Peyer's patch (tissue), 4 donors: ENCODE measurements at regions not wholly inside any gene's neighbourhood (a gene's known extent, or its start where the extent isn't known, plus 50 kb on each side); places are given as distances from the start of the nearest gene placed in this dataset.

Source experiments
- DNase-seq, 3 donors: peaks; one replicate each; pipeline ENCODE4 v3.0.0-alpha.2; 2017 to 2019
- H3K27ac ChIP-seq, 4 donors: fragments of 200-600 bp; sonication (generic); one replicate each; pipeline ENCODE4 v1.5.1; 2016 to 2019
- H3K27me3 ChIP-seq, 2 donors: fragments of 200-600 bp; sonication (generic); one replicate each; pipeline ENCODE4 v1.5.1; 2019
- H3K36me3 ChIP-seq, 3 donors: fragments of 200-600 bp; sonication (generic); one replicate each; pipeline ENCODE4 v1.5.1; 2016 to 2019
- H3K4me1 ChIP-seq, 4 donors: fragments of 200-600 bp; sonication (generic); one replicate each; pipeline ENCODE4 v1.5.1; 2016 to 2019
- H3K4me3 ChIP-seq, 4 donors: fragments of 200-600 bp; sonication (generic); 1 replicate in 3 of 4; 2 replicates in 1 of 4; pipeline ENCODE4 v1.5.1; 2016 to 2019; ENCODE audit warnings: mild to moderate bottlenecking in 1 of 4
- H3K9me3 ChIP-seq, 4 donors: fragments of 200-600 bp; sonication (generic); one replicate each; pipeline ENCODE4 v1.5.1; 2016 to 2019; ENCODE audit warnings: mild to moderate bottlenecking in 1 of 4
- CTCF ChIP-seq, 6 experiments: fragments of 450-650 bp in 4 of 6; fragments of 200-600 bp in 2 of 6; sonication (generic) in 1 of 6; IDR thresholded peaks; one replicate each; pipeline ENCODE4 v1.5.1; 2017 to 2019; ENCODE audit warnings: antibody characterized with exemption in 6 of 6, mild to moderate bottlenecking in 3 of 6, moderate library complexity in 1 of 6
- POLR2A ChIP-seq, 2 donors: fragments of 450-650 bp; IDR thresholded peaks; one replicate each; pipeline ENCODE4 v1.5.1; 2017; ENCODE audit warnings: antibody characterized with exemption in 2 of 2, mild to moderate bottlenecking in 2 of 2, moderate library complexity in 2 of 2

- Histone ChIP-seq H3K27ac (no peak overlapping the region), H3K27me3 (no peaks in the 10 kb centered on the region), H3K4me1 (no peaks in the 10 kb centered on the region), H3K4me3 (no peak overlapping the region), H3K9me3 (no peaks in the 10 kb centered on the region), H3K36me3 (no peaks in the 10 kb centered on the region)
- no peak for DNase-seq
- no peak for TF ChIP-seq CTCF (IDR thresholded peaks at IDR 0.05)
- no peak for TF ChIP-seq POLR2A (IDR thresholded peaks at IDR 0.05)
Measured at GRCh38 chr4:170657761-170658160, 568.0 kb upstream of the AADAT start.

GRCh38 chr4:170656506-170656905 is 566.8 kb upstream of the AADAT start:
- Histone ChIP-seq H3K36me3 (no peaks in the 10 kb centered on the region), H3K27me3 (no peaks in the 10 kb centered on the region)
- TF ChIP-seq CTCF (IDR thresholded peaks at IDR 0.05) (no peak), POLR2A (IDR thresholded peaks at IDR 0.05) (no peak)

GRCh38 chr4:170652571-170652970 is 562.8 kb upstream of the AADAT start:
- no peaks in the 10 kb centered on the region for H3K4me1 ChIP-seq
- TF ChIP-seq CTCF (IDR thresholded peaks at IDR 0.05) (no peak), POLR2A (IDR thresholded peaks at IDR 0.05) (no peak)
- no peaks in the 10 kb centered on the region for H3K9me3 ChIP-seq
- H3K4me3 ChIP-seq, result no peak overlapping the region
- no peaks in the 10 kb centered on the region for H3K36me3 ChIP-seq
- H3K27me3 ChIP-seq, result no peaks in the 10 kb centered on the region
- no peak overlapping the region for H3K27ac ChIP-seq
- no peak for DNase-seq

More at GRCh38 chr4:170656506-170656905, 566.8 kb upstream of the AADAT start:
- no peak for DNase-seq
- no peak overlapping the region for H3K4me3 ChIP-seq
- H3K9me3 ChIP-seq, result no peaks in the 10 kb centered on the region
- no peaks in the 10 kb centered on the region for H3K4me1 ChIP-seq
- no peak overlapping the region for H3K27ac ChIP-seq

- no peak overlapping the region for H3K4me3 ChIP-seq
- no peaks in the 10 kb centered on the region for H3K27me3 ChIP-seq
- DNase-seq, result no peak
- TF ChIP-seq CTCF (IDR thresholded peaks at IDR 0.05) (no peak), POLR2A (IDR thresholded peaks at IDR 0.05) (no peak)
- no peaks in the 10 kb centered on the region for H3K4me1 ChIP-seq
- H3K36me3 ChIP-seq, result no peaks in the 10 kb centered on the region
- no peaks in the 10 kb centered on the region for H3K9me3 ChIP-seq
- H3K27ac ChIP-seq, result no peak overlapping the region
Measured at GRCh38 chr4:170651786-170652185, 562.0 kb upstream of the AADAT start.

- Histone ChIP-seq H3K9me3 (no peaks in the 10 kb centered on the region), H3K4me1 (no peaks in the 10 kb centered on the region), H3K36me3 (no peaks in the 10 kb centered on the region), H3K27me3 (no peaks in the 10 kb centered on the region), H3K4me3 (no peak overlapping the region), H3K27ac (no peak overlapping the region)
- DNase-seq, result no peak
- no peak for TF ChIP-seq POLR2A (IDR thresholded peaks at IDR 0.05)
- no peak for TF ChIP-seq CTCF (IDR thresholded peaks at IDR 0.05)
Measured at GRCh38 chr4:170627418-170627817, 537.7 kb upstream of the AADAT start.

- TF ChIP-seq CTCF (IDR thresholded peaks at IDR 0.05), result no peak
- TF ChIP-seq POLR2A (IDR thresholded peaks at IDR 0.05), result no peak
- no peak overlapping the region for H3K4me3 ChIP-seq
- no peaks in the 10 kb centered on the region for H3K9me3 ChIP-seq
Measured at GRCh38 chr4:170623899-170624298, 534.1 kb upstream of the AADAT start.

More at GRCh38 chr4:170623899-170624298, 534.1 kb upstream of the AADAT start:
- Histone ChIP-seq H3K4me1 (no peaks in the 10 kb centered on the region), H3K36me3 (no peaks in the 10 kb centered on the region), H3K27me3 (no peaks in the 10 kb centered on the region), H3K27ac (no peak overlapping the region)
- no peak for DNase-seq
